HG02870 (cell line): ENCODE measurements at regions not wholly inside any gene's neighbourhood (a gene's known extent, or its start where the extent isn't known, plus 50 kb on each side); places are given as distances from the start of the nearest gene placed in this dataset.

ENCODE experiments used
- ATAC-seq: cut with Tn5 transposase; IDR thresholded peaks from one replicate; pipeline ENCODE4 v1.9.1; 2021; ENCODE audit warnings: mild to moderate bottlenecking, moderate library complexity; ENCODE audit not compliant: unreplicated experiment

DNA sequence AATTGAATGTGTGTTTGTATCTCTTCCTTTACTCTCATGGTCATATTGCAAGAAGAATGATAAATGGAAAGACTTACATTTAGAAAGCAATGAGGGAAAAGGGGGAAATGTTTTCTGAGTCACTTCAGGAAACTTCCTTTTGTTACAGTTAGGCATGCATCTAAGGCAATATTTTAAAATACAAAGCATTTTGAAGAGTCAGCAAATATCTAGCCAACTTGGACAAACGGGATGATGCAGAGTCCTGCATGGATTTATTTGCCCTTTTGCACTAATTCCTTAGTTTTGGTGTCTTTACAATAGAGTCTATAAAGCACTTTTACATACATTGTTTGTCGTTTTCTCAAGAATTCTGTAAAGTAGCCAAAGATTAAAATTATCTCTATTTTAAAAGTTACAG, 286.2 kb upstream of the UBE2E2 start:
- no peak for ATAC-seq

GRCh38 chr3:22920006-22920405, 283.1 kb upstream of the UBE2E2 start:
- ATAC-seq: no peak

GRCh38 chr3:22922317-22922716, 280.8 kb upstream of the UBE2E2 start:
- ATAC-seq: peak; percentile 72

DNA sequence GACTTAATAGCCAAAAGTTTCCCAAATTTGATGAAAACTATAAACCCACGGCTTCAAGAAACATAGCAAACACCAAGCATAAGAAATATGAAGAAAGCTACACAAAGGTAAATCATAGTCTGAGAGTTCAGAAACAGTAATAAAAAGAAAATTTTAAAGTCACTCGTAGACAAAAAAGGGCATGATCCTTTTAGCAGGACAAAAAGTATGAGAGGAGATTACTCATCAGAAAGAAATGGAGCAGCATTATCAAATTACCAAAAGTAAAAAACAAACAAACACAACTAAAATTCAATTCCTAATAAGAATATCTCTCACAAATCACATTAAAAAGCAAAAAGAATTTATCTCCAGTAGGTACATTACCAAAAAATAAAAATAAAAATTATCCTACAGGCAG, 279.4 kb upstream of the UBE2E2 start:
- no peak for ATAC-seq

GRCh38 chr3:22928216-22929110, 274.7 kb upstream of the UBE2E2 start:
- ATAC-seq: no peak

DNA sequence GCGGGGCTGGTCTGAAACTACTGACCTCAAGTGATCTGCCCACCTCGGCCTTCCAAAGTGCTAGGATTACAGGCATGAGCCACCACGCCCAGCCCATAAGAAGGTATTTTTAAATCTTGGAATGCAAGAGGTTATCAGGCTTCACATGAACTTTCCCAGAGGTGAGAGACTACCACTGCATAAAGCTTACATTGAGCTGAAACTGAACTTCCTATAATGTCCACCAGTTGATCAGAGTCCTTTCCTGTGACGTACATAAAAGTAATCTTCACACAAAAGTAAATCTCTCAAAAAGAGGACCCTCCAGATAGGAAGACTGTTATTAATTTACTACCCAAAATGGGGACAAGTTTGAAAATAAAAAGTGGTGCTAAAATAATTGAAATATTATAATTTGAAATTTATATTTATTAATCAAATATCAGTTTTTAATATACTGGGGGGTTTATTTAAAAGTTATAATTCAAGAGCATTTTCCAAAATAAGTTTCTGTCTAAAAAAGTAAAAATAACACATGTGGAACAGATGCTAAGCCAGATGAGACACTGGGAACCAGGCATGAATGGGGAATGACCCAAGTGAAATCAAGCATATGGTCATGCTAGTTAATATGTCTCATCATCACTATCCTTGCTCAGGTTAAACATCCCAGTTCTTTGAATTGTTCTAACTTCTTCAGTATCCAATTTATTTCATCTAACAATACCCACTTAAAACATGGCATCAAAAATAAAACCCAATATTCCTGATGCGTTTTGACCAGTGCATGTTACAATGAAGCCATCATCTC, 269.9 kb upstream of the UBE2E2 start:
- ATAC-seq: no peak

GRCh38 chr3:22933841-22934116, 269.3 kb upstream of the UBE2E2 start:
- no peak for ATAC-seq

DNA sequence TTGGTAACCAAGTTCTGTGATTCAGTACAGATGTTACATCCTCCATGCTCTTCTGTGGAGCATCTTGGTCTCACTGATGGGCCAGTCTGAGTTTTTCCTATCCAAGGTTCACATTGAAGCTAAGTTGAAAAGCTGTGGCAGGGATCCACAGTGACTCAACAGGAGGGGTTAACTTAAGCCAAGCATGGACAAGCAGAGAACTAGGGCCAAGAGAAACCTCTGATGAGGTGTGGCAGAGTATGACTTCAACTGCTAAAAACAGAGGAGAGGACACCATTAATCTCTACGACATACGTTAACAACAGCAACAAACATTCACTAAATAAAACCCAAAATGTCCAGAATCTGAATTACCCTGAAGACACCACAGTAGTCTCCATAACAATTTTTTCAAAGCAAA, 268.1 kb upstream of the UBE2E2 start:
- no peak for ATAC-seq

DNA sequence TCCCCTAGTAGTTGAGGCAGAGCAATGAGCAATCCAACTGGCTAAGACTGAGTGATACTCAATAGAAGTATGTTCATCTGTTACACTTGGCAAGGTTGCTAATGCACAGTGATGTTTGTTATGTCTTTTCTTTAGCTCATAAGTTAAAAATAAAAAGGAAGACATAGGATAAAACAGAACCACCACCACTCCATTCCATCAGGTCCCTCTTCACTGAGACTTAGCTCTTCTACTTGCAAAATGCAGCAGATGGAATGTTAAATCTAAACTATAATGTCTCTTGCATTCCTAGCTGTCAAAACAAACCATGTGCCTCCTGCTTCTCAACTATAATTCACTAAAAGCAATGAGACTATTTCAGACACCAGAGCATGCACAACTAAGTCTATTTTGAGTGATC, 265.6 kb upstream of the UBE2E2 start:
- ATAC-seq: no peak

GRCh38 chr3:22938739-22939138, 264.4 kb upstream of the UBE2E2 start:
- ATAC-seq: no peak

DNA sequence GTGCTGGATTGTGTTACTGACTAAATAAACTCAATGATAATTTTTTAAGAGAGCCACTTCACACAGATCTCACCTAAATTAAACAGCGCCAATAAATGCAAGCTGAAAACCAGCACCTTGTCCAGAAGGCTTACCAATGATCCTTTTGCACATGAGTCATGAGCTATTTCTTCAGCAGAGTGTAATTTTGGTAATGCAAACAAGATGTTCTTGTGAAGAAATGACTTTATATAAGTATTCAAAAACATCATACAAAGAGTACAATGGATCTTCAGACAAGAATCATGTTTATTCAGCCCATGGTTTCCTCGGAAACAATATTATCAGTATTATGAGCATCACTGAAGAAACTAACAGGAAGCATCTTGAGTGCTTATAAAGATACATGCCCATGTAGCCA, 263.8 kb upstream of the UBE2E2 start:
- no peak for ATAC-seq

- ATAC-seq: no peak
Measured at GRCh38 chr3:22940285-22940684, 262.8 kb upstream of the UBE2E2 start.

- no peak for ATAC-seq
Measured at GRCh38 chr3:22942981-22943380, 260.1 kb upstream of the UBE2E2 start.

DNA sequence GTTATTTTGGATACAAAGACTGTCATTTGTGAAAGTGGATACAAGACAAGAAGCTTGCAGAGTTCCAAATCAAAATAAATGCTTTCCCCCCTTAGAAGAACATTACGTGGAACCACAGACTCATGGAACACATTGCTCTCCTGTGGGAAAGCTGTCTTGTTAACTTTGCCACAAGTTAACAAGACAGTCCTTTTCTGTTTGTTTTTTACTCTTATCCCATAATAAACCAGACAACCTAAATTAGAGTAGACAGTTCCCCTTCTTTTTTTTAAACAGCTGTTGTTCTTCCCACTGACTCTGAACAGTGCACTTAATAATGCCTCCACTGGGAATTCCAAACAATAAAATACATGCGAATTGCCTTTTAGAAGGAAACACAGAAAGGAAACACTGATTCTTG, 255.3 kb upstream of the UBE2E2 start:
- ATAC-seq: no peak

GRCh38 chr3:22951910-22952309, 251.2 kb upstream of the UBE2E2 start:
- ATAC-seq: no peak

DNA sequence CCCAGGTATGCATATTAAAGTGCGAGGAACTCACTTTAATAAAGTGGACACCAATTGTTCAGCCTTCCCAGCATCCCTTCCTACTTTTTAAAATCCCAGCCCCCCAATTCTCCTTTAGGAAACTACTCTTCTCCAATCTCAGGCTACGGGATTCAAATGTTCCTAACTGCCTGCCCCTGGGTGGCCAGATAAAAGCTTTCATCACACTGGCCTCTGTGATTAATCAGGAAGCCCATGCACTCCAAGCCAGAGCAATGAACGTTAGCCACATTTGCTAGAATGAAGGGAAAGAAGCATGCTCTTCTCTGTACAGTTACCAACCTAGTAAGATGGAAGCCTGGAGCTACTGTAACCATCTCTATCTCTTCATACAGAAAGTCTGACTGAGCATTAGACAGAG, 250.3 kb upstream of the UBE2E2 start:
- no peak for ATAC-seq

- peak; percentile 98 for ATAC-seq
Measured at GRCh38 chr3:22959593-22959992, 243.5 kb upstream of the UBE2E2 start.

GRCh38 chr3:22960105-22960984, 242.8 kb upstream of the UBE2E2 start:
- ATAC-seq: peak; percentile 26

- ATAC-seq: no peak
Measured at GRCh38 chr3:22962244-22962643, 240.9 kb upstream of the UBE2E2 start.

DNA sequence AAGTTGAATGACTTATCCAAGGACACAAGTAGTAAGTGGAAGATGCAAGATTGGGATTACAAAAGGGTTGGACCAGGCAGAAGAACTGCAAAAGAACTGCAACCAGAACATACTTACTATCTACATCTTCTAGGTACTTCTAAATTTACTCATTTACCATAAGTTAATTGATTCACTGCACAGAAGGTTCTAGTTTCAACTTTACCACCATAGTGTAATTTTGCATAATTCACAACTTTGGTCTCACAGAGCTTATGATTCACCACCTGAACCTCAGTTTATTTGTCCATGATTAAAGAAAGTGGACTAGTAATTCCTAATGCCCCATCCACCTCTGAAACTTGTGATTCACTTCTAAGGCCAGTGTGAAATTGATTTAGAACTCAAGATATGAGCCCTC, 236.8 kb upstream of the UBE2E2 start:
- ATAC-seq: no peak

DNA sequence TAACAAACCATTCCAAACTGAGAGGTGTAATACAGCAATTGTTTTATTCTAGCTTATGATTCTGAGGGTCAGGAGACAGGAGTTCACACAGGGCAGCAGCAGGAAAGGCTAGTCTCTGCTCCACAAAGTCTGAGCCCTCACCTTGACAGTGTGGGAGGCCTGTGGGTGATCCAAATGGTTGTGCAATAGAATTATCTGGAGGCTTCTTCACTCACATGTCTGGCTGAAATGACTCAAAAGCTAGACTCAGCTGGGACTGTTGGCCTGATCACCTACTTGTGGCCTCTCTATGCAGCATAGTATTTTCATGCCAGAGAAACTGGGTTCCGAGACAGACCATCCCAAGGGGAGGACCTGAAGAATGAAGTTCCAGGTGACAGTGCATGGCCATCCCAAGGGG, 233.9 kb upstream of the UBE2E2 start:
- no peak for ATAC-seq
